ENCODE measurements at regions not wholly inside any gene's neighbourhood (a gene's known extent, or its start where the extent isn't known, plus 50 kb on each side); places are given as distances from the start of the nearest gene placed in this dataset.

- no peaks in the 10 kb centered on the region for H3F3A ChIP-seq (ENCODE audit: insufficient read depth, low read length)
- no peak overlapping the region for H3K27ac ChIP-seq (ENCODE audit: low read depth, low read length, poor library complexity, severe bottlenecking)
- no peaks in the 10 kb centered on the region for H3K27me3 ChIP-seq (ENCODE audit: insufficient read depth, low read length)
- no peaks in the 10 kb centered on the region for H3K9me2 ChIP-seq (ENCODE audit: low read depth, low read length)
- no peak overlapping the region for H2AFZ ChIP-seq (ENCODE audit: low read length)
- no peaks in the 10 kb centered on the region; the same call in 1 of the 2 replicates for H3K36me3 ChIP-seq (ENCODE audit: insufficient read depth, low read length)
- H3K9ac ChIP-seq (ENCODE audit: low read length) = no peak overlapping the region
- no peak overlapping the region for H3K4me3 ChIP-seq (ENCODE audit: low read depth, low read length, poor library complexity, severe bottlenecking)
- no peaks in the 10 kb centered on the region for H3K79me2 ChIP-seq (ENCODE audit: insufficient read depth, low read length)
- H3K4me2 ChIP-seq (ENCODE audit: low read length) = no peak overlapping the region
- TF ChIP-seq CTCF (IDR thresholded peaks at IDR 0.05; ENCODE audit: low read length) (no peak), EZH2 (IDR thresholded peaks at IDR 0.05; ENCODE audit: borderline replicate concordance, low read length) (no peak)
- H4K20me1 ChIP-seq (ENCODE audit: insufficient read depth, low read length) = no peaks in the 10 kb centered on the region
- no peaks in the 10 kb centered on the region for H3K9me3 ChIP-seq (ENCODE audit: low read length)
- H3K4me1 ChIP-seq (ENCODE audit: insufficient read depth, low read length, severe bottlenecking) = peaks cover 27% of the 10 kb centered on the region
Observed at GRCh38 chrX:9191392-9191791, 157.5 kb upstream of the FAM9B start.

GRCh38 chrX:9195199-9195880 is 161.4 kb upstream of the FAM9B start:
- no peaks in the 10 kb centered on the region; the same call in 1 of the 2 replicates for H3K36me3 ChIP-seq (ENCODE audit: insufficient read depth, low read length)
- peak overlapping the region; percentile 26; the same call in 1 of the 2 replicates for H3K4me2 ChIP-seq (ENCODE audit: low read length)
- TF ChIP-seq CTCF (IDR thresholded peaks at IDR 0.05; ENCODE audit: low read length) = no peak
- no peak for TF ChIP-seq EZH2 (IDR thresholded peaks at IDR 0.05; ENCODE audit: borderline replicate concordance, low read length)

DNA sequence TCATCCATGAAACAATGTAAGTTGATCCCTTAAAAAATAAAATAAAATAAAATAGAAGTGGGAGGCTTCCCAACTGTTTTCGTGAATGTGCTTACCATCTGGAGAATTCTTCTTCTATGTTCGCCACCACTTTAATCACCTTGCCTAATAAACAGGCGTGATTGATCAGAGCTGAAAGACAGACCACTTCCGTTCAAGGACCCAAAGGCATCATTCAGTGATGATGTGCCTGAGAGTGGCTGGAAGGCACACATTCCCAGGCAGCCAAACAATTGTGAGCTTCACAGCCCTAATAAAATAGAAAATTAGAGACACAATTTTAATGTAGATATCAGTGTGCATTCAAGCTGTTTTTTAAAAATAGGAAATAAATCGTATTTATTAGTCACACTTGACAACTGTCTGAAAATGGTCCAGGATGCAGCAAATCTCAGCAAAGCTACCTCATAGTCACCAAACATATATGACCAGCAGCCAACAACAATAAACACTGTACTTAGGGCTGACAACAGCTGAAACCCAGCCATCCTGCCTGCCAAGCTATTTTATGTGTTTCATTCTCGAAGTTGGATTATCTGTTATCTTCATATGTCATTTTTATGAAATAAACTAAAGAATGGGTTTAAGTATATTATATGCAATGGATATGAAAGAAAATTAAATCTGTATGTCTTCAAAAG is 163.2 kb upstream of the FAM9B start:
- Histone ChIP-seq H3K27ac (ENCODE audit: low read depth, low read length, poor library complexity, severe bottlenecking) (no peak overlapping the region), H2AFZ (ENCODE audit: low read length) (no peak overlapping the region), H3K4me3 (ENCODE audit: low read depth, low read length, poor library complexity, severe bottlenecking) (no peak overlapping the region), H3K4me1 (ENCODE audit: insufficient read depth, low read length, severe bottlenecking) (peaks cover 46% of the 10 kb centered on the region), H3K9me3 (ENCODE audit: low read length) (no peaks in the 10 kb centered on the region), H3K36me3 (ENCODE audit: insufficient read depth, low read length) (no peaks in the 10 kb centered on the region), H3K27me3 (ENCODE audit: insufficient read depth, low read length) (no peaks in the 10 kb centered on the region), H3K79me2 (ENCODE audit: insufficient read depth, low read length) (no peaks in the 10 kb centered on the region), H3K4me2 (ENCODE audit: low read length) (no peak overlapping the region), H3K9ac (ENCODE audit: low read length) (no peak overlapping the region), H4K20me1 (ENCODE audit: insufficient read depth, low read length) (no peaks in the 10 kb centered on the region), H3K9me2 (ENCODE audit: low read depth, low read length) (no peaks in the 10 kb centered on the region), H3F3A (ENCODE audit: insufficient read depth, low read length) (no peaks in the 10 kb centered on the region)
- TF ChIP-seq CTCF (IDR thresholded peaks at IDR 0.05; ENCODE audit: low read length) = no peak
- no peak for TF ChIP-seq EZH2 (IDR thresholded peaks at IDR 0.05; ENCODE audit: borderline replicate concordance, low read length)

More at GRCh38 chrX:9195199-9195880, 161.4 kb upstream of the FAM9B start:
- no peaks in the 10 kb centered on the region for H3K9me2 ChIP-seq (ENCODE audit: low read depth, low read length)
- H3K4me3 ChIP-seq (ENCODE audit: low read depth, low read length, poor library complexity, severe bottlenecking) = no peak overlapping the region
- H3K79me2 ChIP-seq (ENCODE audit: insufficient read depth, low read length) = no peaks in the 10 kb centered on the region
- no peaks in the 10 kb centered on the region for H4K20me1 ChIP-seq (ENCODE audit: insufficient read depth, low read length)
- H3K27me3 ChIP-seq (ENCODE audit: insufficient read depth, low read length) = no peaks in the 10 kb centered on the region
- H3F3A ChIP-seq (ENCODE audit: insufficient read depth, low read length) = no peaks in the 10 kb centered on the region
- H2AFZ ChIP-seq (ENCODE audit: low read length) = no peak overlapping the region
- no peak overlapping the region for H3K9ac ChIP-seq (ENCODE audit: low read length)
- H3K9me3 ChIP-seq (ENCODE audit: low read length) = no peaks in the 10 kb centered on the region
- H3K4me1 ChIP-seq (ENCODE audit: insufficient read depth, low read length, severe bottlenecking) = peaks cover 45% of the 10 kb centered on the region
- peak overlapping the region; percentile 35 for H3K27ac ChIP-seq (ENCODE audit: low read depth, low read length, poor library complexity, severe bottlenecking)

Measured in OCI-LY1 (cell line).